Iris pigment epithelial cell (primary cell): ENCODE measurements at regions not wholly inside any gene's neighbourhood (a gene's known extent, or its start where the extent isn't known, plus 50 kb on each side); places are given as distances from the start of the nearest gene placed in this dataset.
A peak's percentile ranks its signal among the peaks of the same experiment; 100 is the strongest.
"Not testable (repeated sequence)": the region's sequence is repeated elsewhere in the genome, so short reads cannot be mapped to it uniquely, and the experiment has no call there.

ENCODE experiments used
- DNase-seq: peaks from one replicate; pipeline ENCODE4 v3.0.0-alpha.2; 2011; ENCODE audit warnings: low read depth

DNA sequence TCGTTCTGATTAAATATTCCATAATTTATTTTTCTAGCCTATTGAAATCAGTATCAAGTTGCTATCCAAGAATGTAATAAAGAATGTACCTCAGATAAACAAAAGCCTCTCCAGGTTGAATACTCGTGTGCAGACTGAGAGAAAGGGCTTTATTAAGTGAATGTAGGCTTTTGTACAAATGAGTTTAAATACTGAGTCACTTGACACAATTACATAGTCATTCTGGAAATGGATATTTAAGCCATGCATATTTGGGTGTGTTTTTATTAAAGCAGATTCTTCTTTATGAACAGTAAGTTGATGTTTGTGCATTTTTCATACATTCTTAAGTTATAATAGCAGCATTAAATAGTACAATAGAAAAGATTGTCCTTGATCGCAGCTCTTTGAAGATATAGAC is 139.8 kb upstream of the GK2 start:
- no peak for DNase-seq

DNA sequence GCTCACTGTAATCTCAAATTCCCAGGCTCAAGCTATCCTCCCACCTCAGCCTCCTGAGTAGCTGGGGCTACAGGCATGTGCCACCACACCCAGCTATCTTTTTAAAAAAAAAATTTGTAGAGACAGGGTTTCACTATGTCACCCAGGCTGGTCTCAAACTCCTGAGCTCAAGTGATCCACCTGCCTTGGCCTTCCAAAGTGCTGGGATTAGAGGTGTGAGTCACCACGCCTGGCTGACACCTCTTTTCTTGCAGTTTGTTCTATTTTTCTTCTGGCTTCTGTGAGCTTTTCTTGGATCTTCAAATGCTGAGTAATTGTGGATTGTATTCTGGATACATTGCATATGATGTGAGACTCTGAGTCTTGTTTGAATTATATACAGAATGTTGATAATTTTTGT is 137.3 kb upstream of the GK2 start:
- DNase-seq, result not testable (repeated sequence)

DNA sequence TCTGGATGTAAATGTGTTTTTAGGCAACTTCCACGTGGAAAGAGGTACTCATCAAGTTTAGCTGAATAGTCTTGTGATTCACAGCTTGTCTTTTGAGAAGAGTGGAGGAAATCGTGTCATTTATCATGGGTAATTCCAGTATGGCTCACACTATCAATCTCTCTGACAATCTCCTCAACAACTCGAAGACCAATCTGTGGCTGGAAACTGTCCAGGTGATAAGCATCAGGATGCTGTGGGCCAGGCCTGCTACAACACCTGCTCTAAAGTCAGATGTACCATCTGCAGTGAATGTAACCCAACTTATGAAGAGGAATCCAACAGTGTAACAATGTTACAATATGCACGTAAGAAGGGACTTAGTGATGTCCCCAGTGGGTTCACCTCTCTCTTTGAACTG is 132.1 kb upstream of the GK2 start:
- DNase-seq, result no peak

- no peak for DNase-seq
Measured at GRCh38 chr4:79535516-79535915, 127.5 kb upstream of the GK2 start.

DNA sequence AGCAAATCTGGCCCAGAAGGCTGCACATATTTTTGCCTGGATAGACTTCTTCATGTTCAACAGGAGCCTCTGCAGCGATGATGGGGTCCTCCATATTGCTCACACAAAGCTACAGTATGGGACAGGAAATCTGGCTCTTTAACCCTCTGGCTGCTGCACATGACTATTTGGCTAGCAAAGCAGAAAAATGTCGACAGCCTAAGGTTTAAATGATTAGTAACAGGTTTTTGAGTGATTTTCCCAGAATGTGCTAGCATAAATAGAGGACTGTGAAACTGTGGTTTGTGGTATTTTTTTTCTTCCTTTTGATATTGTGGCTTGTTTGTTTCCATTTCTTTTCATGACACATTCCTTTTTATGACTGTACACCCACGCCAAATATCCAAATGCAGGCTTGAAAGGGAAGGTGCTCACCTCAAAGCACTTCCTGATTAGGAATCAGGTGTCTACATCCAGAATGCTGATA is 120.2 kb upstream of the GK2 start:
- DNase-seq, result peak; percentile 9

- DNase-seq, result no peak
Measured at GRCh38 chr4:79526641-79527565, 118.9 kb upstream of the GK2 start.

- DNase-seq, result no peak
Measured at GRCh38 chr4:79516114-79516513, 108.1 kb upstream of the GK2 start.

DNA sequence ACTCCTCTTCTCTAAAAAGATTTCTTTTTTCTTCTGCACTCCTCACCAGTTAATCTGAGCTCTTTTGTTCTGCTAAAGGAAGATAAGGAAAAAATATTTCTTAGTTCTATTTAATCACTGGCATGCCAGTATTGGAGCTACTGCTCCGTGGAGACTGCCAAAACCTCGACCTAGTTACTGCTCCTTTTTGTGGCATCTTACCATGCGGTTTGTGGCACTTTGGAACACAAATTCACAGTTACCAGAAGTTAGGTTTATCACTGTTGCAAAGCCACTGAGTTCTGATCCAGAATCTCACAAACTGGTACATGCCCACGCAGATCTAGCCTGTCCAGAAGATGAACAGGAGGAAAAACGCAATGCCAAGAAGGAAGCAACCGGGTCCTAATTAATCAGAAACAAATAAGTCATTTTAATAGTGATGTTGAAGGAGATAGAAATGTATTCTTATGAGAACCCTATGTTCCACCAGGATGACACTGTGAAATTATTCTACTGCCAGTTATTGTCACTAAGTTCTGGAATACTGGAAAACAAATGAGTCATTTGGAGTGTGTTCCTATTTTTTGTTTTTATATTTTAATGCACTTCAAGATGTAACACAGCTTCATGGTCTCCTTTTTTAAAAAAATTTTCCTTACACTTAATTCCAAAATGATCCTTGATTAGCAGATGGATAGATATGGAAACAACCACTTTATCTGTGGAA is 106.7 kb upstream of the GK2 start:
- DNase-seq, result no peak

GRCh38 chr4:79513576-79513975 is 105.5 kb upstream of the GK2 start:
- DNase-seq, result no peak

DNA sequence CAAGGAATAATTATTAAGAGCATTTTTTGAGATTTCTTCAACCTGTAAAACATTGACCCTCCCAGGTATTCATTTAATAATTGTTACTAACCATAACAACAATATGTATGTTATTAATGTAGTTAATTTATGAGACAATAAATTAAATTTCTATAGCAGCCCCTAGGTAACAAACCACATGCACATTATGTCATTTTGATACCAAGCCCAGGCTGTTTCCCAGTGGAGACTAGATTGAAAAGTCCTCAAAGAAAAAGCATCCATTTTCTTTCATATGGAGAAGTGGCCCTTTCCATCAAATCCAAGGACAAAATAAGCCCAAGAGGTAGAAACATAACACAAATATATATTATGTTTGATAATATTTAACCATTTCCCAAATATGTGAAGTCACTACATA is 104.3 kb upstream of the GK2 start:
- DNase-seq, result no peak

GRCh38 chr4:79502081-79502480 is 94.1 kb upstream of the GK2 start:
- DNase-seq, result no peak

GRCh38 chr4:79498282-79498681 is 90.3 kb upstream of the GK2 start:
- no peak for DNase-seq

DNA sequence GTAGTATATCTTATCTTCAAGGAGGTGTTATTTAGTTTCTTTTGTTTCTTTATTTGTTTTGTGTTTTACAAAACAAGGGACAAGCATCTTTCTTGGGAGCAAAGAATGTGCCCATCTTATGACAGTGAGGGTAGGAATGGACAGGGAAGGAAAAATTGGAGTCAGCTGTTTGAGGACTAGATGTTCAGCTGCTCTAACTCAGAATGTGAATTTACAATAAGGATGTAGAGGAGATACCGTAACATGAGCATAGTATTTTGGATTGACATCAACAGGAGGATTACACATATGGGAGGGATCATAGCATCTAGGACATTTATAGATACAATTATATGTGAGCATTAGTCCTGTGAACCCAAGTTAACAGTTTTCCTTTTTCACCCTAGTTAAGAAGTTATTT is 89.0 kb upstream of the GK2 start:
- DNase-seq, result no peak

DNA sequence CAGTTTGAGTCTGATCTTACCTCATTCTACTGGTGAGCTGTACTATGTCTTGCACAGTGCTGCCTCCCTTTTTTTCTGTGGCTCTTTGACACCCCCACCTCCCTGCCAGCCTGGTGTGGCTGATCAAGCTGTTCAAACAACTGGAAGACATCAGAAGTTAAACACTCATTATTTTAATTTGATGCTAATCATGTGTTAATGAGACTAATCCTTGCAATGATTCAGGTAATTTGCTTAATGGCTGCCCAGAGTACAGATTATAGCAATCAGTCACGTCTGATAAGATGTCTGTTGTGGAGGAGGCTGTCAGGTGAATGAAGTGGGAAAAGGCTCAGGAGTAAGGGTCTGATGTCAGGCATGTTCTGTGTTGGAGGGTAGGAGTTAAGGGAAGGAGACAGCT is 87.4 kb upstream of the GK2 start:
- DNase-seq, result no peak

- no peak for DNase-seq
Measured at GRCh38 chr4:79492148-79492547, 84.1 kb upstream of the GK2 start.

DNA sequence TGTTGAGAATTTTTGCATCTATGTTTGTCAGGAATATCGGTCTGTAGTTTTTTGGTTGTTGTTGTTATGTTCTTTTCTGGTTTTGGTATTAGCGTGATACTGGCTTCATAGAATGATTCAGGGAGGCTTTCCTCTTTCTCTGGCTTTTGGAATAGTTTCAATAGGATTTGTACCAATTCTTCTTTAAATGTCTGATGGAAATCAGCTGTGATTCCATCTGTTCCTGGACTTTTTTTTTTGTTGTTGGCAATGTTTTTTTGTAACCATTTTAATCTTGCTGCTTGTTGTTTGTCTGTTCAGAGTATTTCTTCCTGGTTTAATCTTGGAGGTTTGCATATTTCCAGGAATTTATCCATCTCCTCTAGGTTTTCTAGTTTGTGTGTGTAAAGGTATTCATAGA is 81.5 kb upstream of the GK2 start:
- DNase-seq, result no peak

GRCh38 chr4:79476196-79476595 is 68.2 kb upstream of the GK2 start:
- DNase-seq, result no peak

GRCh38 chr4:79473439-79473724 is 65.4 kb upstream of the GK2 start:
- DNase-seq, result no peak

DNA sequence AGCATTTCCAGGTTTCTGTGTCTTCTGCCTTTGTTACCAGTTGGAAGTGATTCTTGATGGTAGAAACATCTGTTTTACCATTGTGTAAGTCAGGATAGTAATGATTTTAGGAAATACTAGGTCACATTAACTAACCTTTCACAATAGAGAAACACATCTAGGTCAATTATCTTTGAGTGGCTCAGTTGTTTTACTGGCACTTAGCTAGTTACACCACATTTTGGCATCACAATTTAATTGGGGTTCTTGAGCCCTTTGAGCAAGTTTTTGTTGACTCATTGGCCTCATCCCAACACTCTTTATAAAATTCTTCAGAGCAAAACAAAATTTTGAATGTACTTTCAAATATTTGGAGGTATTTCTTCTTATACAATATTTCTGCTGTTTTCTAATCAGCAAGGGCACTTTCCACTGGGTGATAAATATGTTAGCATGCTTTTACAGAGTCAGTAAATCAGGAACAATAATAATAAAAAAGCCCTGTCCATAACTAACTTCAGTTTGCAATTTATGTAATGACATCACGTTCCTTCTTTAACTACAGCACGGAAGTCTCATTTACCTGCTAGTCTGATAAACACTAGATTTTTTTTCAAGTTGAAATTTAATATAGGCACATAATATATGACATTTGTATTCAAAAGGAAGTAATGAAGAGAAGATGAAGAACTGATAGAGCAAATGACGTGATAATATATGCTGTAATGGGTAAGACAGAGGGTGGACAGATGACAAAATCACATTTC is 64.8 kb upstream of the GK2 start:
- DNase-seq, result no peak

DNA sequence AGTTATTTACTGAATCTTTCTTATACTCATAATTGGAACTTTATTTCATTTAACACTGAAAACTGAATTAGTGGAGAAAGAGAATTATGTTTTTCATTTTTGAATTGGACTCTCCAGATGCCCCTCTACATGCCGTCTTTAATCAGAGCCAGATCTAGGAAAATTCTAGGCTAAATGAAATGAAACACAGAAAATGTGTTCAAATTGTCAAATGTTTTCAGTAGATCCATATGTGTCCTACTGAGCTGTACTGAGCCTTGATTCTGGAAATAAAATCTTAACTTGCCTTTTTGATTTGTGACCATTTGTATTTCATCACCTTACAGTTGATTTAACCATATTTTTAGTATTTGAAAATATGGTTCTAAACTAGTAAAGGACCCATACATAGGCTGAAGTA is 64.0 kb upstream of the GK2 start:
- no peak for DNase-seq

- no peak for DNase-seq
Measured at GRCh38 chr4:79471309-79471708, 63.3 kb upstream of the GK2 start.

DNA sequence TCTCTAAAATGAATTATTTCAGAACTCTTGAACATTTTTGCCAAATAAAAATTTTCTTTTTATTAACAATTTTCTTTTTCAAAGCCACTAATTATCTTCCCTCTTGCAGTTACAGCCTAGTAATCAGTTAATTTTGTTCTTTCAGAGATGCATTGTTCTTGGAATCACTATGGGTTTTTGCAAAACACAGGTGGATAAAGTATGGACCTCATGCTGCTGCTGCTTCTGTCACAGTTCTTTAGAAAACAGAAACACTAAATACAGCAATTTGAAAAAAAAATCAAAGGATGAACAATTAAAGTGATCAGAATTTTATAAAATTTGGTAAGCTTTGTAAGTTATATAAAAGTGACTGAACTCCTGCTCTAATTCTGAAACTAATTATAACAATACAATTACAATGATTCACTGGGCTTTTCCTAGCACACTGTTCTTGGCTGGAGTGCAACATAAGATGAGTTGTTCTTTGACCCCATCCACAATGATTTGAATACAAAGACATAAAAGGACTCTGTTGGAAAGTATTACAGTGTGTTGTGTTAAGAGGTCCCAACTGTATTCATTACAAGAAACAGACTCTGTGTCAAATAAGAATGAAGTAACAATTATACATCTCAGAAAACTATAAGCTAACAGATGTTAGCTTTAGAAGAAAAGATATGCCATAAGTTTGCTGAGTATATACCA is 59.4 kb upstream of the GK2 start:
- peak; percentile 4 for DNase-seq
